ENCODE measurements at regions not wholly inside any gene's neighbourhood (a gene's known extent, or its start where the extent isn't known, plus 50 kb on each side); places are given as distances from the start of the nearest gene placed in this dataset.
"Not testable (repeated sequence)": the region's sequence is repeated elsewhere in the genome, so short reads cannot be mapped to it uniquely, and the experiment has no call there.

DNA sequence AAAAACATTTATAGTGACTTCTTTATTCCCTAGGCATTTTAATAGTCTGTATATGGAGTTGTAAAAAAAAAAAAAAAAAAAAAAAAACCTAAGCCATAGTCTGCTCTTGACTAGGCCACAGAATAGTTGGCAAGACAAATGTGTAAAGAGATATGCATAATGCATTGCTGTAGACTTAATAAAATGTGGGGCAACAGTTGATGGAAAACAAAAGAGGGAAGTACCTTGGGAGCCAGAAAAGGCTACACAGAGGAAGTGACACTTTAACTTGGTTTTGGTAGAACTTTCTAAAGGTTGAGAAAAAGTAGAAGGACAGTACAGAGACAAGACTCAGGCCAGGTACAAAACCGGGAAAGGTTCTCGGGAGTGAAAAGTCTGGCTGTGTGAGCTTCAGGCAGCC, 802.9 kb upstream of the ADAMTS5 start:
- Histone ChIP-seq H3K9me3 (no peaks in the 10 kb centered on the region), H3K4me3 (no peak overlapping the region), H3K27ac (no peak overlapping the region), H3K36me3 (no peaks in the 10 kb centered on the region), H3K27me3 (no peaks in the 10 kb centered on the region), H3K4me1 (no peaks in the 10 kb centered on the region)
- DNase-seq: no peak
- WGBS, 5 donors: 81 to 94% (median 91%) methylated on average over 2 of the region's 2 CpGs
- TF ChIP-seq POLR2A (IDR thresholded peaks at IDR 0.05): no peak
- no peak for TF ChIP-seq POLR2AphosphoS5 (IDR thresholded peaks at IDR 0.05)
- TF ChIP-seq EP300 (IDR thresholded peaks at IDR 0.05): no peak
- TF ChIP-seq, protein P1, sequence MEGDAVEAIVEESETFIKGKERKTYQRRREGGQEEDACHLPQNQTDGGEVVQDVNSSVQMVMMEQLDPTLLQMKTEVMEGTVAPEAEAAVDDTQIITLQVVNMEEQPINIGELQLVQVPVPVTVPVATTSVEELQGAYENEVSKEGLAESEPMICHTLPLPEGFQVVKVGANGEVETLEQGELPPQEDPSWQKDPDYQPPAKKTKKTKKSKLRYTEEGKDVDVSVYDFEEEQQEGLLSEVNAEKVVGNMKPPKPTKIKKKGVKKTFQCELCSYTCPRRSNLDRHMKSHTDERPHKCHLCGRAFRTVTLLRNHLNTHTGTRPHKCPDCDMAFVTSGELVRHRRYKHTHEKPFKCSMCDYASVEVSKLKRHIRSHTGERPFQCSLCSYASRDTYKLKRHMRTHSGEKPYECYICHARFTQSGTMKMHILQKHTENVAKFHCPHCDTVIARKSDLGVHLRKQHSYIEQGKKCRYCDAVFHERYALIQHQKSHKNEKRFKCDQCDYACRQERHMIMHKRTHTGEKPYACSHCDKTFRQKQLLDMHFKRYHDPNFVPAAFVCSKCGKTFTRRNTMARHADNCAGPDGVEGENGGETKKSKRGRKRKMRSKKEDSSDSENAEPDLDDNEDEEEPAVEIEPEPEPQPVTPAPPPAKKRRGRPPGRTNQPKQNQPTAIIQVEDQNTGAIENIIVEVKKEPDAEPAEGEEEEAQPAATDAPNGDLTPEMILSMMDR (IDR thresholded peaks at IDR 0.05): no peak
- intact Hi-C loops (cut with DNase I; ENCODE audit: low total_unique reads): no loop called here

DNA sequence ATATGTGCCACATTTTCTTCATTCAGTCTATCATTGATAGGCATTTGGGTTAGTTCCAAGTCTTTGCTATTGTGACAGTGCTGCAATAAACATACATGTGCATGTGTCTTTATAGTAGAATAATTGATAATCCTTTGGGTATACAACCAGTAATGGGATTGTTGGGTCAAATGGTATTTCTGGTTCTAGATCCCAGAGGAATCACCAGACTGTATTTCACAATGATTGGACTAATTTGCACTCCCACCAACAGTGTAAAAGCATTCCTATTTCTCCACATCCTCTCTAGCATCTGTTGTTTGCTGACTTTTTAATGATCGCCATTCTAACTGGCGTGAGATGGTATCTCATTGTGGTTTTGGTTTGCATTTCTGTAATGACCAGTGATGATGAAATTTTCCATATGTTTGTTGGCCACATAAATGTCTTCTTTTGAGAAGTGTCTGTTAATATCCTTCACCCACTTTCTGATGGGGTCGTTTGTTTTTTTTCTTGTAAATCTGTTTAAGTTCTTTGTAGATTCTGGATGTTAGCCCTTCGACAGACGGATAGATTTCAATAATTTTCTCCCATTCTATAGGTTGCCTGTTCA, 801.3 kb upstream of the ADAMTS5 start:
- H3K27ac ChIP-seq; DNase-seq; intact Hi-C loops (cut with DNase I; ENCODE audit: low total_unique reads); H3K4me1 ChIP-seq; H3K9me3 ChIP-seq; H3K27me3 ChIP-seq; H3K36me3 ChIP-seq; H3K4me3 ChIP-seq: not testable (repeated sequence)
- WGBS, 5 donors: 91 to 95% (median 94%) methylated on average over 5 of the region's 5 CpGs

DNA sequence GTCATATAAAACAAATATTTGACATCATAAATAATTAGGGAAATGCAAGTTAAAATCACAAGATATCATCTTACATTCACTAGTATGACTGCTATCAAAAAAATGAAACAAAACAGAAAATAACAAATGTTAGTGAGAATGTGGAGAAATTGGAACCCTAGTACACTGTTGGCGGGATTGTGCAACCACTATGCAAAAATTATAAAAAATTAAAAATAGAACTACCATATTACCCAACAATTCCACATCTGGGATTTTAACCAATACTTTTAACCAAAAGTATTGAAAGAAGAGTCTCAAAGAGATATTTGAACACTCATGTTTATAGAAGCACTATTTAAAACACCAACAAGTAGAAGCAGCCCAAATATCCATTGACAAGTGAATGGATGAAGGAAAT, 797.2 kb upstream of the ADAMTS5 start:
- Histone ChIP-seq H3K27me3 (no peaks in the 10 kb centered on the region), H3K27ac (no peak overlapping the region), H3K4me1 (peaks cover 0 to 10% (median 4%) of the 10 kb centered on the region in 4 donors), H3K4me3 (no peak overlapping the region), H3K9me3 (no peaks in the 10 kb centered on the region), H3K36me3 (no peaks in the 10 kb centered on the region)
- 59 to 98% (median 92%) methylated on average over 1 of the region's 1 CpG for WGBS, 5 donors
- intact Hi-C loops (cut with DNase I; ENCODE audit: low total_unique reads): no loop called here
- DNase-seq: no peak
- TF ChIP-seq, protein P1 (IDR thresholded peaks at IDR 0.05): no peak
- TF ChIP-seq EP300 (IDR thresholded peaks at IDR 0.05) (no peak), POLR2A (IDR thresholded peaks at IDR 0.05) (no peak), POLR2AphosphoS5 (IDR thresholded peaks at IDR 0.05) (no peak)

DNA sequence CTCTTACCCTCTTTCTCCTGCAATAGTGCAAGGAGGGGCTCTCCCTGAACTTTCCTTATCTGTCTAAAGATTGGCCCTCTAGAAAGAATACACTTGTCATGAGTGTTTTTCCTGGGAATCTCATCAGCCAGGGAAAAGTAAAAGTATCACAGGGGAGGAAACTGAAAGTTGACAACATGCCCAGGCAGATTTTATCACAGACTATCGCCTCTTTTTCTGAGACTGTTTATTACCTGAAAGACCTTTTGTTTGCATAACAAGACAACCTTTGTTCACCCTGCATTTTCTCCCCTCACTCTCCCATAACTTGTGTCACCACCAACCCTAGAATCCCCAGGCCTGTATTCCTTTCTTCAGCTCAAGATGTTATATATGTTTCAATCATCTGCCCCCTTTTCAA, 794.7 kb upstream of the ADAMTS5 start:
- peaks cover 0 to 10% (median 4%) of the 10 kb centered on the region in 4 donors for H3K4me1 ChIP-seq
- H3K36me3 ChIP-seq: no peaks in the 10 kb centered on the region
- no peak for DNase-seq
- intact Hi-C loops (cut with DNase I; ENCODE audit: low total_unique reads): no loop called here
- H3K27ac ChIP-seq: no peak overlapping the region
- WGBS, 5 donors: 7 to 38% (median 13%) methylated on average over 1 of the region's 1 CpG
- no peaks in the 10 kb centered on the region for H3K27me3 ChIP-seq
- no peak overlapping the region for H3K4me3 ChIP-seq
- TF ChIP-seq POLR2AphosphoS5 (IDR thresholded peaks at IDR 0.05) (no peak), POLR2A (IDR thresholded peaks at IDR 0.05) (no peak), EP300 (IDR thresholded peaks at IDR 0.05) (no peak)
- TF ChIP-seq, protein P1 (IDR thresholded peaks at IDR 0.05): no peak
- H3K9me3 ChIP-seq: no peaks in the 10 kb centered on the region

DNA sequence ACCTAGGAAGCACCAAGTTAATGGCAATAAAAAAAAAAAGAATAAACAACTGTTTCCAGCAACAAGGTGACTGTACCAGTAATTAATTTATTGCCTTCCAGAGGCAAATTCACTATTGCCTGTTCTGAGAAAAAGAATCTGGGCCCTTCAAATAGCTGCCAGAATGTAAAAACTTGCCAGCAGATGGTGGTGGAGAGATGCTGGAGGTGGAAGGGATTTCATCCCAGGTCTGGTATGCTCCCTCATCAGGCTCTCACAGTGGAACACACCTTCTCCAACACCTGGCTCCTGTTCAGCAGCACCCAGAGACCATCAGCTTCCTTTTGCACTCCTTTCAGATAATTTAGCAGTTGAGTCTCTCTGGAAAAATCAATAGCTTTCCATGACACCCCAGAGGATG, 792.9 kb upstream of the ADAMTS5 start:
- no peak for DNase-seq
- Histone ChIP-seq H3K27me3 (no peaks in the 10 kb centered on the region), H3K4me1 (peaks cover 0 to 10% (median 4%) of the 10 kb centered on the region in 4 donors), H3K9me3 (no peaks in the 10 kb centered on the region), H3K36me3 (no peaks in the 10 kb centered on the region), H3K4me3 (no peak overlapping the region), H3K27ac (no peak overlapping the region)
- intact Hi-C loops (cut with DNase I; ENCODE audit: low total_unique reads): no loop called here
- TF ChIP-seq POLR2AphosphoS5 (IDR thresholded peaks at IDR 0.05): no peak
- TF ChIP-seq, protein P1 (IDR thresholded peaks at IDR 0.05): no peak
- no peak for TF ChIP-seq EP300 (IDR thresholded peaks at IDR 0.05)
- no peak for TF ChIP-seq POLR2A (IDR thresholded peaks at IDR 0.05)
